ENCODE measurements at regions not wholly inside any gene's neighbourhood (a gene's known extent, or its start where the extent isn't known, plus 50 kb on each side); places are given as distances from the start of the nearest gene placed in this dataset.

DNA sequence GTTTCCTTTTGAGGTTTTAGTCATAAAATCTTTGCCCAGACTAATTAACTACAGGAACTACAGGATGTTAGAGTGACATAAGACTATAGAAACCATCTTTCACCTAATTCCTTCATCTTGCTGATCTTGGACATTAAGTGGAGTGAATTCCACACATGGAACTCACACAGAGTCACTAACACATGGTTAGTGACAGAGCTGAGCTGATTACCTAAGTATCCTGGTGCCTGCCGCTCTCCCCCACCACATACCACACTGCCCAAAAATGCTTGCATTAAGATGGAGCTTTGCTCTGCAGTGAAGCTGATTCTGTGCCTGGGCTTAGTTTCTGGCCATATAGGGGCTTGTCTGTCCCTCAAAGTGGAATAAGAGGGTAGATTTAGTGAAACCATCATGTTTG lies 332.9 kb upstream of the NT5C1B start:
- DNase-seq: no peak

DNA sequence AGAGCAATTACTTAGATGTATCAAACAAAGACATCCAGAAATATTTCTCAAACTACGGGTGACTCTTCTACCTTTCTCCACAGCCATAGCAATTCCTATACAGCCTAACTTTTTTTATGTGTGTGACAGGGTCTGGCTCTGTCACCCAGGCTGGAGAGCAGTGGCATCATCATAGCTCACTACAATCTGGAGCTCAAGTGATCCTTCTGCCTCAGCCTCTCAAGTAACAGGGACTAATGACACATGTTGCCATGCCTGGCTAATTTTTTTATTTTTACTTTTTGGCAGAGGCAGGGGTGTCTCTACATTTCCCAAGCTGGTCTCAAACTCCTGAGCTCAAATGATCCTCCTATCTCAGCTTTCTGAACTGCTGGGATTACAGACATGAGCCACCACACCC lies 328.9 kb upstream of the NT5C1B start:
- DNase-seq: no peak

DNA sequence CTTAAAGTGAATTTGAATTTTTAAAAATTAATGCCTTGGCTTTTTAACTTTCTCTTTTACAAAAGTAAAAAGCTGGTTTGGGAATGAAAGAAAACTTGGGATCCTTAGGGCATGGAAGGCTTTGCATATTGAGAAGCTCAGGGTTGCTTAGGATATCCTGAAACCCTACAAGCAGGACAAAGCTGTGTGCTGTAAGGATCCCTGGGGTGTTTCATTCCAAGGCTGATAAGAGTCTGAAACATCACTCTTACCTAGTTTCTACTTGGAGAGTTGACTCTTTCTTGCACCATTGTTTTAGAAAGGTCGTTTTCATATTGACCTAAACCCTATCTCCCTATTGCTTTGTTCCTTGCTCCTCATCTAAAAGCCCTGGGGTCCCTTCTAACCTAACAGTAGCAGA lies 325.9 kb upstream of the NT5C1B start:
- no peak for DNase-seq

DNA sequence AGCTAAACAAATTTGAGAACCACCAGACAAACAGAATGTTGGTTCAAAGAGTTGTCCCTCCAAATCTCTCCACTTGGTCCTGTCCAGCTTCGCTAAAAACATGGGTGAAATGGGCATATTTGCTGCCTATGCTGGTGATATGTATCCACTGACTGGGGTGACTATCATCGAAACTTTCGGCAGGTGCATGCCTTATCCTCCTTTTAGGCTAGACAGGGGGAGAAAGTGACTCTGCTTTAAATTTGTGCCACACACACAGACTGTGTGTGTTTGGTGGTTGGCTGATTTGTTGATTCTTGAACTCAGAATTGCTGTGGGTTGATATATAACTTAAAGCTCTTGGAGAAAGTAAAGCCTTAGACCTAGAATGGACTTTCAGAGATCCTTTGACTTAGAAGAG lies 324.1 kb upstream of the NT5C1B start:
- no peak for DNase-seq

DNA sequence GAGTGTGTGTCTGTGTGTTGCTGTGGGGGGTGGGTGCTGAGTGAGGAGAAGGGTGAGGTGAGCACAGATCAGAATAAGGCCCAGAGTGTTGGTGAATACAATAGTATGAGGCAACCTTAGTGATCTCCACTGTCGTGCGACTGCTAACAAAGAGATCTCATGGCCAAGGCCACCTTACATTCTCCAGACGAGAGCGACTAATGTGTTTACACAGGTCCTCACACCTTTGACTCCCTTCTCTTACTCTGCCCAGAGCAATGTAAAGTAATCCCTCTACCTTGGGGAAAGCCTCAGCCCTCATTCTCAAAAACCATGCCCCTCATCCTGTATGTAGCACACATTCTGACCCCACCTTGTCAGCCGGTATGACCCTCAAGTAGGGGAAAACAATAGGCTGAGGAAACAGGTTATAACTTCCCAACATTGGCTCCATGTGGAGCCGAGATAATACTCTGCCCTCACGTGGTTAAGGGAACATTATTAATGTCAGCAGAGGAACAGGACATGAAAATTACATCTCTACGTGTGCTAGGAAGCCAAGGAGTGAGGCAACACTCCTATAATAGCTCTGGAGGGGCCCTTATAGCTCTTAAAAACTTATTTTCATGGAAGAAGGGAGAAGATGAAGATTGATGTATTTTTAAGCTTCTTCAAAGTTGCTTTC lies 323.0 kb upstream of the NT5C1B start:
- no peak for DNase-seq

DNA sequence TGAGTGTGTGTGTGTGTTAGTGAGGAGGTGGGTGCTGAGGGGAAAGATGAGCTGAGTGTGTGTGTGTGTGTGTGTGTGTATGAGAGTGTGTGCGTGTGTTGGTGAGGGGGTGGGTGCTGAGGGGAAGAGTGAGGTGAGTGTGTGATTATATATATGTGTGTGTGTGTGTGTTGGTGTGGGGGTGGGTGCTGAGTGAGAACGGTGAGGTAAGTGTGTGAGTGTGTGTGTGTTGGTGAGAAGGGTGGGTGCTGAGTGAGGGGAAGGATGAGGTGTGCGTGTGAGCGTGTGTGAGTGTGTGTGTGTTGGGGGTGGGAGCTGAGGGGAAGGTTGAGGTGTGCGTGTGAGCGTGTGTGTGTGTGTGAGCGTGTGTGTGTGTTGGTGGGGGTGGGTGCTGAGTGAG lies 322.0 kb upstream of the NT5C1B start:
- DNase-seq: no peak

DNA sequence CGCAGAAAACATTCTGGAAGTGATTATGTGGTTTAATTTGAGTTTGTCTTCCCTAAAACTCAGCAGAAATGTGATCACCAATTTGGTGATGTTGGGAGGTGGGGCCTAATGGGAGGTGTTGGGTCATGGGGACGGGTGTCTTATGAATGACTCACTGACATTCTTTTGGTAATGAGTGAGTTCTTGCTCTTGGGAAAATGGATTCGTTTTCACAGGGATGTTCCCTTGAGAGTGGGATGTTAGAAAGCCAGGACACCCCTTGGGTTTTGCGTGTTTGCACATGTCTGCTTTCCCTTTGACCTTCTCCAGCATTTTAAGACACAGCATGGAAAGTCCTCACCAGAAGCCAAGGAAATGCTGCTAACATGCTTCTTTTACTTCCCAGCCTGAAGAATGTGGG lies 321.5 kb upstream of the NT5C1B start:
- no peak for DNase-seq

DNA sequence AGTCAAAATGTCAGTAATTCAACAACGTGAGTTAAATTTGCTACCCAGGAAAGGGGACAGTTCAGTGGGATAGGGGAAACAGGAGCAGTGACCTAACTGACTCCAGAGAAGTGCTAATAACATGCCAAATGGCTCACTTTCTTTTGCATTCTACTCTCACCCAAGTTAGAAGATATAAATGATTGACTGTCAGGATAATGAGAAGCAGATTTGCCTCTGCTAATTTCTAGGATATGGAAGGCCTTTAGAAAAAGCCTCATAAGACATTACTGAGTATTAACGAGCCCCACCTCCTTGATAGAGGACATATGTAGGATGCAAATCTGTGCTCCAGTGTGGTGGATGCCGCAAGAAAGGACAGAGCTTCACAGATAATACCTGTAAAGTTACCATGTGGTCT lies 318.6 kb upstream of the NT5C1B start:
- no peak for DNase-seq

DNA sequence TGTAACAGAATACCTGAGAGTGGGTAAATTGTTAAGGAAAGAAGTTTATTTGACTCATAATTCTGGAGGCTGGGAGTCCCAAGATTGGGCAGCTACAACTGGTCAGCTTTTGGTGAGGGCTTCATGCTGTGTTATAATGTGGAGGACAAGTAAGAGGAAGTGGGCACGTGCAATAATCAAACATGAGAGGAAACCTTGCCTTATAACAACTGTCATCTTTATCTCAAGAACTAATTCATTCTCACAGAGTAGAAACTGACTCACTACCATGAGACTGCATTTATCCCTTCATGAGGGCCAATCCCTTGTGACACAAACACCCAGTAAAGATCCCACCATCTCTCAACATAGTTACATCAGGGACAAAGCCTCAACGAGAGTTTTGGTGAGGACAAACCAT lies 318.1 kb upstream of the NT5C1B start:
- no peak for DNase-seq

DNA sequence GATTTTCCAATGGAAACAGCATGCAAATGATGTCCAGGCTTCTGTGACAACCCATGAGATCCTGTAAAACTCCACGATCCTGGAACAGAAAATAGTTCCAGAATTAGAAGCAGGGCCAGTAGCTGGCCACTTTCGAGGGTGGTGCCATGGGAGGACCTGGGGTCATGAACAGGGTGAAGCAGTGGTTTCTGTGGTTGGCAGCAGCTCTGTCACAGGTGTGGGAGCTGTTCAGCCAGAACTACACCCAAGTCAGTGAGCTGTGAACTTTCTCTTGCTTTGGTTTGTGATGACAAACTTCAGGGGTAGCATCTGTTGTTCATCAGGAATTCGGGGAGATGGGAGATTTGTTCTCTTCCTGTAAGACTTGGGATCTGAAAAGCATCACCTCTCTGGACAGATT lies 314.4 kb upstream of the NT5C1B start:
- no peak for DNase-seq

DNA sequence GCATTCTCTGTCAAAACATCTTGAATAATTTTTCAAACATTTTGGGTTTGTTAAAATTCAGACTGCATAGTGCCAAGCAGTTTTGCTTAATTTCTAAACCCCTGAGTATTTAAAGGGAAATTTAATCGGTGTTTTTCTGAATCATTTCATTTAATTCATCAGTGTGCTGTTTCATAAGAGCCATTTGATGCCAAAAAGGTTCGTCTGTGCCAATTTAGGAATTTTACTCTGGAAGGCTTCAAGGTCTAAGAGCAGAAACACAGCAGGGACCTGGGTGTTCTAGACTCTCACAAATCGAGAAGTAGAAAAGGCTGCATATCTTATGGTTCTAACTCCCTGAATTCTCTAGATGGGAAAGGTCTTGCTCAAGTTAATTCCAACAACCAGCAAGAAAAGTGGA lies 311.9 kb upstream of the NT5C1B start:
- no peak for DNase-seq

DNA sequence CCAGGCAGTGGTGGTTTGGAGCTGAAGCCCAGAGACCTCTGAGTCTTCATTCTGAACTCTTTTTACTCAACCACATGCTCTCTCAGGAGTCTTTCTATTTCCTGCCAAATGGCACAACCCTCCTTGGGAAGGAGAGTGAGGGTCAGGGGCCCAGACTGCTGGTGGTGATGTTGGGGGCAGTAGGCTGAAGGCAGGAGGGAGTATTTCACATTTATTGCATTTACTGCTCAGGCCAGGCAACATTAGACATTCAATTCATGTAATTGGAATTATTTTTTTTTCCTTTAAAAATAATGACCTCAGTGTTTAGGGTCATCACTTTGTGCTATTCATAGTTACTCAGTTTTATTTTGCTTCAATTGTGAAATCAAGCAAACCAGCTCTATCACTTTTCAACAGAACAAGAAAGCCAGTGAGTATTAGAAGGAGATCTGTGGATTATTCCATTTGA lies 311.3 kb upstream of the NT5C1B start:
- no peak for DNase-seq

DNA sequence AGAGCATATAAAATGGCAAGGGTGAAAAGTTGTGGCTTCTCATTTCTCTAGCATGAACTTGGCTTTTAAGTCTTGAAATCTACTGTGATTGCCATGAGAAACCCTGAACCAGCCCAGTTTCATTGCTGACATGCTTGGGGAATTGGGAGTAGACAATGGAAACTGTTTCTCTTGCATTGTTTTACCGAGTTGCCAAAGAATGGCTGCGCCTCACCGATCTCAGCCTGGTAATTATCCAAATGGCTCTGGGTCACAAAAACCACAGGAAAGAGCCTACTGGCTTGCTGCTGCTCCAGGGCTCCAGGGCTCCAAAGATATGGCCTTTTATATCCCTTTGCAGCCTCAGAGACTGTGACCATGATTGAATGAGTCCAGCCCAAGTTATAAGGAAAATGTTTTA lies 310.4 kb upstream of the NT5C1B start:
- no peak for DNase-seq

DNA sequence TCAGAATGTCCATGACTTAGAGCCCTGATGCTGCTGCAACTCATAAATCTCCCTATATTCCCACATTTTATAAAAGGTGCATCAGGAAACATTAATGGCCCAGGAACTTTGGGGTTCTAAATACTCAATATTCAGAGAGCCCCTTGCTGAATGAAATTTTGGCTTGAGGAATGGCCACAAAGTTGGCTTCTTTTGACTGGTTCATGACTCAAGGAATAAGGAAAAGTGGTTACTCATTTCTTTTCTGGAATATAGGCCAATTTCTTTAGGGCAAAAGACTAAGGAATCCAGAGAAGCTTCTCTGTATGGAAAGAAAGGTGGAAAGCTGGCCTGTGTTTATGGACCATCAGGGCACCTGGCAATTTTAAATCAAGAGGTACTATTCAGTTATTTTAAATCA lies 308.9 kb upstream of the NT5C1B start:
- no peak for DNase-seq

DNA sequence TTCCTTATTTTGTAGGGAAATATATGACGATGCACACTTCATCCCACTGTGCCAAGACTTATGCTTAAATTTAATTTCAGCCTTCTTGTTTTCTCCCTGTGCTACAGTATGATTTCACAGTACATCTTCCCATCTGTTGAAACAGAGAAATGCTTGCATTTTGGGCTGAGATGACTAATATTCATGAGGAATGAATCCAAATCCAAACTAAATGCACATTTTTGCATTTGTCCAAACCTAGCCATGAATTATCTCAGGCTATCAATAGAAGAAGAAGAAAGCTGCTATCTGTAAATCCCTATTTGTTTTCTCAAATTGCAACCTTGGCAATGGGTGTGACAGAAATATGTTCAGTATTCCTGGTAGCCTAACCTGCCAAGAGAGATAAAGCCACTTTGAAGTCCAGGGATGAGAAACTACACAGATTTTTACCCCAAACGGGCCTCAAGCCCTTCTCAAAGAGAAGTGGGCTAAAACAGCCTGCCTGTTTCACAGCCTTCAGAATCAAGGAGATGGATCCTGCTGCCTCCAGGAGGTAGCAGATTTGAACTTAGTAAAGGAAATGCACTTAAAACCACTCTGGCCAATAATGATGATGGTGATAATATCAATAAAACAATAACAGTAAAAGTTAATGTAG lies 306.9 kb upstream of the NT5C1B start:
- DNase-seq: no peak

DNA sequence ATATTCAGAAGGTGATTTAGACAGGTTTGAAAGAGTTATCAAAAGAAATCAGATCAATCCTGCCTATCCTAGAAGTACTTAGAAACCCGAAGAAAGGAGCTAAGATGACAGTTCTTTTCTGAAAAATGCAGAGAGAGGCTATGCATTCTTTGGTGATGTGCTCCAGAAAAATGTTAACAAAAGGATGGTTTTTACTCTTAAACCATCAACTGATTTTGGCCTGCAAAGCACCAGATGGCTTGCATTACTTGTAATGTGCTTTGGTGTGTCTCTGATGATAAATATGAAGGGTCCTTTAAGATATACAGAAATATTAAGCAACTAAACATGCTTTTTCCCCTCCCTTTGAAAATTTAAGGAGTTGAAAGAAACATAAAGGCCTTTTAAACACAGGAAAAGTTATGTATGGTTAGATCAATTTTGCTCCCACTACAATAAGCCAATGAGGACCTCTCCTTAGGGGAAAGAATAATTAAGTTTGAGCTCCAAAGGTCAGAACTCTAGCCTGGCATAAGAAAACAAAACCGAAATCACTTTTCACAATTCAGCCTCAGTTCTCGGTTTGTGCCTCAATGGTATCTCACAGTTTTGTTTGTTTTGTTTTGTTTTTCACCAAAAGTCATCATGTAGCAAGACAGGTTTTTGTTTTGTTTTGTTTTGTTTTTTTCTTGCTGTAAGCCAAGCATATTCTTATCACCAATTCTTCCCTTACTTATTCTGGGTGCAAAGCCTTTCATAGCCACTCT lies 302.4 kb upstream of the NT5C1B start:
- DNase-seq: no peak

DNA sequence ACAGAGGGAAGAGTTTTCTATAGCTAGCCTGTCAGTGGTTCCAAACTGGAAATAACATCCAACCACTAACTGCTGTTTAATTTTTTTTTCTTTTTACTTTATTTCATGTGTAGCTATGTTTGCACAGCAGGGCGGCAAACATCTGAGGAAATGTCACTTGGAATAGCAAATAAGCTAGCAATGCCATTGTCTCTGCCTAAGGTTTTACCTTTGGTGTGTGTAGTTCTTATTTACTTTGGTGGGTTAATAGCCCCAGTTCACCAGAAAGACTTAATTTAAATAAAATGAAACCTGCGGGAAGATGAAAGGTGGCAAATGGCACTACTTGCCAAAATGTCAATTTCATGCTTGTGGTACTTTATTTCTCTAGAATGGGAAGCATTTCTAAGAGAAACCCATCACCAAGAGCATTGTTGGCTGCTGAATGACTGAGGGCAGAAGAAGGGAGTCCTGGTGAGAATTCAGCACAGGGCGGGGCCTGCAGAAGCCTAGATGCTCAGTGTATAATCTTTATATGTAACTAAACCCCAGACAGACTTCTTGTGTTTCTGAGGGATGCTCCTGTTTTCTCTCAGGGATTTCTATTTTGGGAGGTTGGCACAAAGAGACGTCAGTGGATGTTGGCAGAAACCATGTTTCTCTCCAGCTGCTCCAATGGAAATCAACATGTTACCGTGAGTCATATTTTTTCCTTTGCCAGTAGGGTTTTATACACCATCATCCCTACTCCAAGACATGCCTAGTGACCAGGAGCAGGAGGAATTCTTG lies 300.4 kb upstream of the NT5C1B start:
- no peak for DNase-seq

DNA sequence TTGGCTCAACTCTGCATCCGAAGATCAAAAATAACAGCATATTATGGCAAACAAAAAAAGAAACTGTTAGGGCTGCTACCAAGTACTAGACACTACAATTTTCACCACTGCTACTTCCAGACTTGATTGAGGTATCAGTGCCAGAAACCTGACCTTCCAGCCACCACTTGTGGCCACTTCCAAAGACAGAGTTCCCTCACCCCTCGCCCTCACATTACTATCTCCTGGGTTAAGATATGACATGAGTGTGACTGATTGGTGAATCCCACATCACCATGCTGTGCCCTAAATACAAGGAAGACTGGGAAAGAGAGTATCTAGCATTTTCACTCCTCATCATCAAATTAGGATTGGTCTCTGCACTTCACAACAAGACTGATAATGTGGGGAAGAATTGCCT lies 296.1 kb upstream of the NT5C1B start:
- no peak for DNase-seq

DNA sequence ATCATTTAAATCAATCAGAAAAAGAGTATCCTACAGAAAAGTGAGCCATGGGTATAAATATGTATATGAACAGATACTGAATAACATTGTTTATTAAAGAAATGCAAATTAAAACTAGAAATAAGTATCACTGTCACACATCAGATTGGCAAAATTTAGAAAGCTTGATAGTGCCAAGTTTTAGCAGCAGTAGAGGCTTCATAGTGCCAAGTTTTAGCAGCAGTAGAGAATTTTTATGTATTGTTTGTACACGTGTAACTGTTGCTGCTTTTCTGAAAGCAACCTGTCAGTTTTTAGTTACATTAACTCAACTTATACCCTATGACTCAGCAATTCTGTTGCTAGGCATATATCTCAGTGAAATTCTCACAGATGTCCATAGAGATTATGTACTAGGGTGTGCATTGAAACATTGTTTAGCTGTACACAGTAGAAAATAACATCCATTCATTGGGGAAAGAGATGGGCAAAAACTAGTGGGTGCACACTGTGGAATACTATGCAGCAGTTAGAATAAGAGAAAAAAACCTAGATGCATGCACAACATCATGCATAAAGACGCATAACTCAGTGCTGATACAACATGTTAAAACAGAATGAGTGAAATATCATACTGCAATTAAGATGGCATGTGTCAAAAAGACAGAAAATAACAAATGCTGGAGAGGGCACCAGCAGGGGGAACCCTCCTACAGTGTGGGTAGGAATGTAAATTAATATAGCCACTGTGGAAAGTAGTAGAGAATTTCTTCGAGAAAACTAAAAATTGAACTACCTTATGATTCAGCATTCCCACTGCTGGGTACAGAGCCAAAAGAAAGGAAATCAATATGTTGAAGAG lies 294.5 kb upstream of the NT5C1B start:
- DNase-seq: no peak

DNA sequence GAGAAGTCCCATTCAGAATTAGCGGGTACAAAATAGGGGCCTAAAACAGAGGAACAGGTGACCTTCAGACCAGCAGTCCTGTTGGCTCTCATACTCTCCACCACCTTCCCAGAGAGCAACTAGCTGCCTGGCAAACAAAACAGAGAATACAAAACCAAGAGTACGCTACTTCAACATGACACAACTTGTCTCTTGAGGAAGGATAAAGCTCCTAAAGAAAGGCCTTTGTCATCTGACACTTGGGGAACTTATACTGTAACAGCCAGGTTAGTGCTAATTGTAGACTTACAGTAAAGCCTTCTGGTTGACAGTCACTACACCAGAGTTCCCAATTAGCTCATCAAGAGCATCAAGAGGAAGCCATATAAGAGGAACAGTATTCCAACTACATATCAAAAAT lies 282.1 kb upstream of the NT5C1B start:
- no peak for DNase-seq

DNA sequence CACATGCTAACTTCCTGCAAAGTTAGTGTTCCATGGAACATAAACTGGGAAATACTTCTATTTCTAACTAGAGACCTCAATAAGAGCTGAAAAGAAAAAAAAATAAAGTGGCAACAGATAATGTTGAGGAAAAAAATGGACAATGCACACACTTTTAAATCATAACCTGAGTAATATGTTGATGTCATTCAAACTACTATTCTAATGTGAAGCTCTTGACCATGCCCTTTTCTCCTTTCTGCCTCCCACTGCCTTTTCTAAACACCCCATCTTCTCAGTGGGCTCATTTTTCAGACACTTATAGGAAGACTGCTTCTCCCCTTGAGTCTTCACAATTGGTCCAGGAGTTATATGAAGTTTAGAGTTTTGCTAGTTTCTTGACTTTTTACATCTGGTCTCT lies 280.9 kb upstream of the NT5C1B start:
- DNase-seq: no peak

DNA sequence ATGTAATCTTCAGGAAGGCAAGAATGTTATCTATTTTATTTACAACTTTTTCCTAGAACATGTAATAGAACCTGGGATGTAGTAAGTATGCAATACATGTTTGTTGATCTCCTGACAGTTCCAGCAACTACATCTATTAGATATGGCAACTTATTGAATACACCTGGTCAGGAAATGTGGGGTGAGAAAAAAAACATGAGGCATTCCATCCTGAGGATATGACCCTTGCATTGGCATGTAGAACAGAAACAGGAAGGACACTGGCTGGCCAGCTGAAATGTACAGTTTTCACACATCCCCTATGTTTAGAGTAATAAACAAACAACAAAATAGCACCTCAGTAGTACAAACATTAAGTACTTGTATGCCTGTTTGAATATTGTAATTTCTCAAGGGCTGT lies 272.6 kb upstream of the NT5C1B start:
- no peak for DNase-seq

DNA sequence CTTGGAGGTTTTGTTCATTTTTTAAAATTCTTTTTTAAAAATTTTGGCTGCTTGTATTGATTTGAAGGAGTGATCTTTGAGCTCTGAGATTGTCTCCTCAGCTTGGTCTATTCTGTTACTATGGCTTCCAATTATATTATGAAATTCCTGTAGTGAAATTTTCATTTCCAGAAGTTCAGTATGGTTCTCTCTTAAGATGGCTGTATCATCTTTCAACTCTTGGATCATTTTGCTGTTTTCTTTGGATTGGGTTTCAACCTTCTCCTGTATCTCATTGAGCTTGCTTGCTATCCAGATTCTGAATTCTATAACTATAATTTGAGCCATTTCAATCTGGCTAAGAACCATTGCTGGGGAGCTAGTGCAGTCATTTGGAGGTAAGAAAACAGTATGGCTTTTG lies 270.8 kb upstream of the NT5C1B start:
- DNase-seq: no peak

Measured in inflammatory macrophage treated with lipopolysaccharide for 4 hours (primary cell).